H1 (cell line): ENCODE measurements at regions not wholly inside any gene's neighbourhood (a gene's known extent, or its start where the extent isn't known, plus 50 kb on each side); places are given as distances from the start of the nearest gene placed in this dataset.

Experiments
- CTCF ChIA-PET: fragments of 300-600 bp; sonication (Branson Sonifier 250); formaldehyde crosslinking; loops from one replicate; lab custom pipeline; 2021; ENCODE audit not compliant: partially characterized antibody; lab: Charles Lee
- POLR2A ChIA-PET: fragments of 300-600 bp; sonication (Branson Sonifier 250); formaldehyde crosslinking; loops from one replicate; lab custom pipeline; 2021; ENCODE audit warnings: inconsistent platforms; ENCODE audit not compliant: partially characterized antibody; lab: Charles Lee
- DNase-seq, 2 experiments: peaks; one replicate each; pipeline versions ENCODE4 v3.0.0 to v3.0.0-alpha.2; 2010 to 2022; ENCODE audit warnings: low spot score in 2 of 2, low read depth in 1 of 2, mixed read lengths in 1 of 2
- FAIRE-seq: peaks from 2 replicates; lab custom pipeline; 2011; peaks lifted over from hg19 to GRCh38; lab: Jason Lieb, UNC
- H2AFZ ChIP-seq: 2 replicates; pipeline ENCODE4 v1.8.1; 2012; ENCODE audit warnings: low read length, inconsistent platforms
- H2AK5ac ChIP-seq: 2 replicates; pipeline ENCODE4 v1.6.1; 2013; ENCODE audit warnings: low read depth, low read length
- H2BK120ac ChIP-seq: replicated peaks from 2 replicates; pipeline ENCODE3; 2013; ENCODE audit warnings: low read depth, low read length, inconsistent platforms
- H2BK12ac ChIP-seq: 2 replicates; pipeline ENCODE4 v1.6.1; 2013; ENCODE audit warnings: low read depth, low read length
- H2BK15ac ChIP-seq: 2 replicates; pipeline ENCODE4 v1.6.1; 2013; ENCODE audit warnings: low read length
- H2BK20ac ChIP-seq: 2 replicates; pipeline ENCODE4 v1.6.1; 2013; ENCODE audit warnings: low read length
- H2BK5ac ChIP-seq: 2 replicates; pipeline ENCODE4 v1.6.1; 2013; ENCODE audit warnings: low read depth, low read length
- H3K14ac ChIP-seq: 2 replicates; pipeline ENCODE4 v1.6.1; 2013; ENCODE audit warnings: inconsistent platforms; ENCODE audit not compliant: insufficient read length
- H3K18ac ChIP-seq: 2 replicates; pipeline ENCODE4 v1.6.1; 2013; ENCODE audit warnings: low read length; ENCODE audit errors: extremely low read depth
- H3K23ac ChIP-seq: 2 replicates; pipeline ENCODE4 v1.6.1; 2013; ENCODE audit warnings: inconsistent platforms; ENCODE audit not compliant: insufficient read length
- H3K23me2 ChIP-seq: 2 replicates; pipeline ENCODE4 v1.6.1; 2013; ENCODE audit warnings: low read depth, low read length
- H3K27ac ChIP-seq: 2 replicates; pipeline ENCODE4 v1.6.1; 2011; ENCODE audit warnings: low read depth, low read length, inconsistent platforms
- H3K27me3 ChIP-seq, 4 experiments: replicated peaks in 1 of 4; 1 replicate in 1 of 4; 2 replicates in 3 of 4; pipeline versions ENCODE4 v1.6.1 to v1.8.1; 2011 to 2013; ENCODE audit warnings: low read length in 3 of 4, mild to moderate bottlenecking in 3 of 4, inconsistent platforms in 2 of 4, mixed read lengths in 2 of 4, moderate library complexity in 1 of 4; ENCODE audit not compliant: control insufficient read depth in 3 of 4, insufficient read depth in 3 of 4; ENCODE audit errors: extremely low read depth in 1 of 4
- H3K36me3 ChIP-seq, 4 experiments: 2 replicates each; pipeline versions ENCODE4 v1.6.1 to v1.8.1; 2011 to 2013; ENCODE audit warnings: mild to moderate bottlenecking in 4 of 4, low read length in 3 of 4, moderate library complexity in 2 of 4, control low read depth in 1 of 4, inconsistent platforms in 1 of 4; ENCODE audit not compliant: insufficient read depth in 4 of 4, control insufficient read depth in 2 of 4
- H3K4ac ChIP-seq: replicated peaks from 2 replicates; pipeline ENCODE3; 2013; ENCODE audit warnings: low read length, low read depth, mixed read lengths, inconsistent platforms; ENCODE audit not compliant: insufficient read length
- H3K4me1 ChIP-seq, 4 experiments: replicated peaks in 1 of 4; 1 replicate in 1 of 4; 2 replicates in 3 of 4; pipeline versions ENCODE4 v1.6.1 to v1.8.1; 2011 to 2013; ENCODE audit warnings: low read length in 3 of 4, inconsistent platforms in 2 of 4, mixed read lengths in 1 of 4; ENCODE audit not compliant: insufficient read depth in 4 of 4, control insufficient read depth in 3 of 4
- H3K4me2 ChIP-seq, 2 experiments: 2 replicates each; pipeline versions ENCODE4 v1.6.1 to v1.8.1; 2011 to 2013; ENCODE audit warnings: low read depth in 2 of 2, low read length in 2 of 2, control low read depth in 1 of 2, inconsistent platforms in 1 of 2, mild to moderate bottlenecking in 1 of 2; ENCODE audit not compliant: insufficient read depth in 1 of 2
- H3K4me3 ChIP-seq, 4 experiments: fragments of 200-600, 300-600 bp in 1 of 4; sonication (generic), shearing (Covaris generic), sonication (Bioruptor Twin) in 1 of 4; 2 replicates each; pipeline versions ENCODE4 v1.5.1 to v1.8.1; 2011 to 2016; ENCODE audit warnings: low read length in 4 of 4, low read depth in 3 of 4, control low read depth in 2 of 4, inconsistent platforms in 2 of 4, mild to moderate bottlenecking in 2 of 4, mixed read lengths in 1 of 4, moderate library complexity in 1 of 4; ENCODE audit not compliant: insufficient read depth in 2 of 4; ENCODE audit errors: extremely low read depth in 1 of 4
- H3K56ac ChIP-seq: replicated peaks from 2 replicates; pipeline ENCODE3; 2013; ENCODE audit warnings: low read depth, mild to moderate bottlenecking, mixed read lengths, low read length, inconsistent platforms; ENCODE audit not compliant: insufficient read length
- H3K79me1 ChIP-seq: 2 replicates; pipeline ENCODE4 v1.6.1; 2013; ENCODE audit warnings: low read depth, low read length, control low read depth
- H3K79me2 ChIP-seq, 2 experiments: 2 replicates each; pipeline versions ENCODE4 v1.6.1 to v1.8.1; 2012 to 2013; ENCODE audit warnings: low read length in 2 of 2, mild to moderate bottlenecking in 2 of 2, inconsistent platforms in 1 of 2; ENCODE audit not compliant: insufficient read depth in 2 of 2, control insufficient read depth in 1 of 2
- H3K9ac ChIP-seq, 4 experiments: replicated peaks in 1 of 4; 1 replicate in 1 of 4; 2 replicates in 3 of 4; pipeline versions ENCODE4 v1.6.1 to v1.8.1; 2011 to 2013; ENCODE audit warnings: low read depth in 3 of 4, low read length in 3 of 4, control low read depth in 2 of 4, mild to moderate bottlenecking in 2 of 4, moderate library complexity in 2 of 4, inconsistent platforms in 1 of 4; ENCODE audit errors: extremely low read depth in 1 of 4
- H3K9me3 ChIP-seq, 2 experiments: 2 replicates each; pipeline versions ENCODE4 v1.6.1 to v1.8.1; 2012 to 2013; ENCODE audit warnings: mild to moderate bottlenecking in 2 of 2, moderate library complexity in 2 of 2, control low read depth in 1 of 2, inconsistent platforms in 1 of 2, low read depth in 1 of 2, low read length in 1 of 2, mixed read lengths in 1 of 2; ENCODE audit not compliant: insufficient read depth in 2 of 2
- H4K20me1 ChIP-seq, 2 experiments: replicated peaks in 1 of 2; 2 replicates each; pipeline versions ENCODE3 to v1.8.1; 2011 to 2013; ENCODE audit warnings: inconsistent platforms in 2 of 2, low read length in 2 of 2, mild to moderate bottlenecking in 1 of 2; ENCODE audit not compliant: insufficient read depth in 2 of 2, control insufficient read depth in 1 of 2
- H4K5ac ChIP-seq: 2 replicates; pipeline ENCODE4 v1.6.1; 2013; ENCODE audit warnings: low read length, low read depth, mixed read lengths, inconsistent platforms; ENCODE audit not compliant: insufficient read length
- H4K8ac ChIP-seq: 2 replicates; pipeline ENCODE4 v1.8.0; 2013; ENCODE audit warnings: mild to moderate bottlenecking, moderate library complexity, low read length, inconsistent platforms; ENCODE audit not compliant: insufficient read depth; ENCODE audit errors: extremely low read depth
- H4K91ac ChIP-seq: replicated peaks from 2 replicates; pipeline ENCODE3; 2013; ENCODE audit warnings: low read length, mixed read lengths, inconsistent platforms; ENCODE audit not compliant: insufficient read length
- MAFK ChIP-seq: IDR thresholded peaks from 2 replicates; pipeline ENCODE4 v1.6.1; 2012; ENCODE audit warnings: low read depth, mild to moderate bottlenecking, improper control_type of control experiment, low read length
- POLR2A ChIP-seq, 2 experiments: IDR thresholded peaks; 1 replicate in 1 of 2; 2 replicates in 1 of 2; pipeline ENCODE4 v1.6.1; 2011; ENCODE audit warnings: low read depth in 2 of 2, low read length in 2 of 2, mild to moderate bottlenecking in 2 of 2; ENCODE audit errors: control extremely low read depth in 1 of 2
- whole genome bisulfite sequencing, 2 experiments: shearing (Covaris generic) in 1 of 2; methylation state at CpG; one replicate each; pipeline versions ENCODE4 v1.1.6 to v1.1.7; 2013 to 2015; ENCODE audit warnings: low lambda C conversion rate in 2 of 2, mixed read lengths in 2 of 2, inconsistent platforms in 1 of 2, low coverage in 1 of 2, missing lambda C conversion rate in 1 of 2; ENCODE audit not compliant: insufficient replicate concordance in 2 of 2, insufficient coverage in 1 of 2, insufficient read length in 1 of 2; ENCODE audit errors: extremely low coverage in 1 of 2, missing lambda C conversion rate in 1 of 2; 5-methylcytosine and 5-hydroxymethylcytosine counted together

GRCh38 chr13:42660333-42660965 lies 86.5 kb downstream of the TNFSF11 start:
- no peaks in the 10 kb centered on the region for H3K79me2 ChIP-seq
- no peak overlapping the region for H3K4ac ChIP-seq
- FAIRE-seq (no peak), DNase-seq (no peak)
- H4K5ac ChIP-seq: no peak overlapping the region
- H3K27ac ChIP-seq: no peak overlapping the region
- no peak overlapping the region for H2BK120ac ChIP-seq
- no peak overlapping the region for H2AFZ ChIP-seq
- H4K8ac ChIP-seq: no peak overlapping the region
- no peaks in the 10 kb centered on the region for H4K20me1 ChIP-seq
- TF ChIP-seq MAFK (peak; percentile 38; the same call in 1 of the 2 replicates), POLR2A (IDR thresholded peaks at IDR 0.05; ENCODE audit: control extremely low read depth in 1 of 2, low read depth in 2 of 2, low read length in 2 of 2) (no peak)
- peaks cover 0 to 1% (median 0%) of the 10 kb centered on the region in 4 experiments; a peak in 1 of 7 replicates for H3K27me3 ChIP-seq
- H2BK15ac ChIP-seq: no peak overlapping the region
- peaks cover 0 to 7% (median 3%) of the 10 kb centered on the region in 4 experiments; a peak in 3 of 7 replicates for H3K4me1 ChIP-seq
- H3K18ac ChIP-seq: no peak overlapping the region
- no peak overlapping the region for H3K9ac ChIP-seq
- 81% methylated on average over 5 of the region's 5 CpGs; no CpG with 5 or more reads in 1 of the 2 experiments for WGBS, 2 experiments
- no peak overlapping the region for H2AK5ac ChIP-seq
- H3K9me3 ChIP-seq: no peaks in the 10 kb centered on the region
- no peak overlapping the region for H3K56ac ChIP-seq
- H3K79me1 ChIP-seq: no peaks in the 10 kb centered on the region
- H3K36me3 ChIP-seq: no peaks in the 10 kb centered on the region
- POLR2A ChIA-PET: interaction anchor here (0.6 kb wide), 1 partner anchor 19 kb away, joined by 4 read pairs; no protein-coding TSS in a partner anchor
- no peak overlapping the region for H2BK20ac ChIP-seq
- no peak overlapping the region for H2BK12ac ChIP-seq
- no peak overlapping the region for H3K23ac ChIP-seq
- H2BK5ac ChIP-seq: no peak overlapping the region
- no peak overlapping the region for H4K91ac ChIP-seq
- no peak overlapping the region for H3K14ac ChIP-seq
- no peak overlapping the region for H3K4me3 ChIP-seq
- no peaks in the 10 kb centered on the region for H3K23me2 ChIP-seq
- H3K4me2 ChIP-seq: no peak overlapping the region
- CTCF ChIA-PET: no interaction called here
